Stimulated activated naive B cell treated with anti-CD40 and anti-IgM and Interleukin-4, amounts not matched to agents 10 μg/mL and 1 μg/mL and 100 μg/mL, for 72 hours (primary cell): ENCODE measurements at regions not wholly inside any gene's neighbourhood (a gene's known extent, or its start where the extent isn't known, plus 50 kb on each side); places are given as distances from the start of the nearest gene placed in this dataset.
A peak's percentile ranks its signal among the peaks of the same experiment; 100 is the strongest.

ENCODE experiments used
- ATAC-seq, 2 donors: fragments of 150-1000 bp; cut with Tn5 transposase; replicated peaks; 2 replicates each; pipeline ENCODE4 v1.10.0; 2021; ENCODE audit warnings: moderate library complexity in 1 of 2
- DNase-seq: peaks from one replicate; pipeline ENCODE4 v3.0.0; 2021
- H3K27ac Mint-ChIP-seq: one replicate; pipeline ENCODE4 v1.8.0; 2022; ENCODE audit warnings: mild to moderate bottlenecking, mixed read lengths
- H3K27me3 Mint-ChIP-seq, 2 donors: one replicate each; pipeline ENCODE4 v1.8.0; 2022; ENCODE audit warnings: mixed read lengths in 2 of 2
- H3K36me3 Mint-ChIP-seq, 2 donors: one replicate each; pipeline ENCODE4 v1.8.0; 2022; ENCODE audit warnings: mixed read lengths in 2 of 2, mild to moderate bottlenecking in 1 of 2
- H3K4me1 Mint-ChIP-seq, 2 donors: one replicate each; pipeline ENCODE4 v1.8.0; 2022; ENCODE audit warnings: mixed read lengths in 2 of 2, mild to moderate bottlenecking in 1 of 2
- H3K4me3 Mint-ChIP-seq, 2 donors: one replicate each; pipeline ENCODE4 v1.8.0; 2022; ENCODE audit warnings: mild to moderate bottlenecking in 2 of 2, mixed read lengths in 2 of 2, moderate library complexity in 1 of 2
- H3K9me3 Mint-ChIP-seq, 2 donors: one replicate each; pipeline ENCODE4 v1.8.0; 2022; ENCODE audit warnings: mixed read lengths in 2 of 2, mild to moderate bottlenecking in 1 of 2

GRCh38 chr5:158100373-158100888 is 241.5 kb upstream of the CLINT1 start:
- DNase-seq (no peak), ATAC-seq (peak; percentile 36 to 54)
- Mint-ChIP-seq H3K9me3 (no peaks in the 10 kb centered on the region), H3K4me1 (peaks cover 0 to 2% of the 10 kb centered on the region in 2 donors), H3K36me3 (no peaks in the 10 kb centered on the region), H3K27ac (no peak overlapping the region), H3K27me3 (no peaks in the 10 kb centered on the region), H3K4me3 (no peak overlapping the region)

DNA sequence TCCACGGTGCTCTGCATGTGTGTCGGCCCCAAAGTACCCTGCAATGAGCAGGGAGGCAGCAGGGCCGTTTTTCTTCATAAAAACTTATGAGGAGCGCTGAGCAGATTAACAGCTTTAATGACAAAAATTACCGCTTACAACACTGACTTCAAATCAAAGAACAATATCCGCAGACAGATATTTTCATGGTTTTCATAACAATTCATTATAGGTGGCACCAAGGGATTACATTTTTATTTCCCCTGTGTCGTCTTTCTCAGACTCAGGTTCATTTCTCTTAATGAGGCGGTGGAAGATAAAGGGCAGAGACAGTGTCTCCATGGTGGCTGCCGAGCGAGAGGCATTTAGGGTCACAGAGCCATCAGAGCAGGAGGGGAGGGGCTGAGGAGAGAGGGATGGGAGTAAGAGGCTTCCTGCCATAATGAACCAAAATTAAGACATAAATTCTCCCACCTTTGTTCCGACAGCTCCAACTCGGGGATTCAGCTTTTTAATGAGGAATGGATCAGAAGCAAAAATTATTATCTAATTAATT is 240.7 kb upstream of the CLINT1 start:
- Mint-ChIP-seq H3K9me3 (no peaks in the 10 kb centered on the region), H3K27me3 (no peaks in the 10 kb centered on the region), H3K4me3 (no peak overlapping the region), H3K27ac (no peak overlapping the region), H3K4me1 (peaks cover 0 to 2% of the 10 kb centered on the region in 2 donors), H3K36me3 (no peaks in the 10 kb centered on the region)
- DNase-seq (no peak), ATAC-seq (no peak)

DNA sequence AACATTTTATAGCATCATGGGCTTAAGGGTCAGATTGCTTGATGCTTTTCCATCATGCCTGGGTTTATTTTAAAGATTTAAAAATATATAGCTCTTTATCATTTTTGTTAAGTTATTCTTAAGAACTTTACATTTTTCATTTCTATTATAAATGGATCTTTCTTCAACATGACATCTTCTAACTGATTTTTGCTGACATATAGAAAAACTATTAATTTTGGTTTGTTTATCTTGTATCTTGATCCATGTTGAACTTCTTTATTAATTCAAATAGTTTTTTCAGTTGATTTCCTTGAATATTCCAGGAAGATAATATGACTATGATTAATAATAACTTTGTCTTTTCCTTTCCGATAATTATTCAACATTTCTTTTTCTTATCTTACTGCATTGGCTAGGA is 237.9 kb upstream of the CLINT1 start:
- H3K27me3 Mint-ChIP-seq = no peaks in the 10 kb centered on the region
- ATAC-seq (no peak), DNase-seq (no peak)
- H3K4me3 Mint-ChIP-seq = no peak overlapping the region
- no peaks in the 10 kb centered on the region for H3K36me3 Mint-ChIP-seq
- peaks cover 0 to 4% of the 10 kb centered on the region in 2 donors for H3K4me1 Mint-ChIP-seq
- H3K9me3 Mint-ChIP-seq = no peaks in the 10 kb centered on the region
- H3K27ac Mint-ChIP-seq = no peak overlapping the region

DNA sequence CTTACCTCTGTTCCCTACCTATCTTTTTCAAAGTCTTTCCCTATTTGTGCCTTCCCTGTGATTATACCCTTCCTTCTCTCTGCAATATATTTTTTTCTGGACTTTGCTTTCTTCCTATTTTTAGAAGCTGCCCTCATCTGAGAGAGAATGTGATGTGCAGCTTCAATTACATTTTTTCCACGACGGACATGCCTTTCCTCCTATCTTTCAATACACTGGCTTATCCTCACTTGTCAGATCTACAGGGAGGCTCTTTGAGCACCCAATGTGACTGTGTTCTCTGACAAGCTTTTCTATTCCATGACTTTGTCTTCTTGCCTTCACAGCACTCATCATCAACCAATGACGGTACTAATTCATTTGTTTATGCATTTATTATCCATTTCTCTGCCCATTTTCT is 227.9 kb upstream of the CLINT1 start:
- Mint-ChIP-seq H3K4me3 (no peak overlapping the region), H3K9me3 (no peaks in the 10 kb centered on the region), H3K36me3 (no peaks in the 10 kb centered on the region), H3K4me1 (no peaks in the 10 kb centered on the region), H3K27ac (no peak overlapping the region), H3K27me3 (no peaks in the 10 kb centered on the region)
- ATAC-seq (no peak), DNase-seq (no peak)

GRCh38 chr5:158084292-158084691 is 225.3 kb upstream of the CLINT1 start:
- Mint-ChIP-seq H3K9me3 (peaks cover 0 to 4% of the 10 kb centered on the region in 2 donors), H3K27ac (no peak overlapping the region), H3K4me3 (no peak overlapping the region), H3K36me3 (peaks cover 0 to 3% of the 10 kb centered on the region in 2 donors), H3K27me3 (no peaks in the 10 kb centered on the region), H3K4me1 (peaks cover 4% of the 10 kb centered on the region in 2 donors)
- ATAC-seq = no peak
- DNase-seq = no peak

- H3K36me3 Mint-ChIP-seq = peaks cover 0 to 3% of the 10 kb centered on the region in 2 donors
- H3K4me3 Mint-ChIP-seq = no peak overlapping the region
- no peaks in the 10 kb centered on the region for H3K27me3 Mint-ChIP-seq
- H3K27ac Mint-ChIP-seq = no peak overlapping the region
- H3K9me3 Mint-ChIP-seq = peaks cover 0 to 4% of the 10 kb centered on the region in 2 donors
- DNase-seq (no peak), ATAC-seq (no peak)
- H3K4me1 Mint-ChIP-seq = peaks cover 13 to 15% of the 10 kb centered on the region in 2 donors
Observed at GRCh38 chr5:158082696-158083287, 223.8 kb upstream of the CLINT1 start.

GRCh38 chr5:158080112-158080511 is 221.2 kb upstream of the CLINT1 start:
- H3K4me3 Mint-ChIP-seq = no peak overlapping the region
- DNase-seq (no peak), ATAC-seq (no peak)
- H3K27ac Mint-ChIP-seq = no peak overlapping the region
- H3K27me3 Mint-ChIP-seq = no peaks in the 10 kb centered on the region
- peaks cover 0 to 3% of the 10 kb centered on the region in 2 donors for H3K36me3 Mint-ChIP-seq
- H3K4me1 Mint-ChIP-seq = peaks cover 21 to 22% of the 10 kb centered on the region in 2 donors
- peaks cover 0 to 4% of the 10 kb centered on the region in 2 donors for H3K9me3 Mint-ChIP-seq

GRCh38 chr5:158079097-158079496 is 220.2 kb upstream of the CLINT1 start:
- DNase-seq = no peak
- peak overlapping the region in 1 of 2 donors; percentile 0 for H3K4me3 Mint-ChIP-seq
- ATAC-seq = peak; percentile 37 to 49
- H3K4me1 Mint-ChIP-seq = peaks cover 26% of the 10 kb centered on the region in 2 donors
- peak overlapping the region; percentile 53 for H3K27ac Mint-ChIP-seq
- peaks cover 0 to 4% of the 10 kb centered on the region in 2 donors for H3K9me3 Mint-ChIP-seq
- H3K27me3 Mint-ChIP-seq = no peaks in the 10 kb centered on the region
- peaks cover 0 to 3% of the 10 kb centered on the region in 2 donors for H3K36me3 Mint-ChIP-seq

DNA sequence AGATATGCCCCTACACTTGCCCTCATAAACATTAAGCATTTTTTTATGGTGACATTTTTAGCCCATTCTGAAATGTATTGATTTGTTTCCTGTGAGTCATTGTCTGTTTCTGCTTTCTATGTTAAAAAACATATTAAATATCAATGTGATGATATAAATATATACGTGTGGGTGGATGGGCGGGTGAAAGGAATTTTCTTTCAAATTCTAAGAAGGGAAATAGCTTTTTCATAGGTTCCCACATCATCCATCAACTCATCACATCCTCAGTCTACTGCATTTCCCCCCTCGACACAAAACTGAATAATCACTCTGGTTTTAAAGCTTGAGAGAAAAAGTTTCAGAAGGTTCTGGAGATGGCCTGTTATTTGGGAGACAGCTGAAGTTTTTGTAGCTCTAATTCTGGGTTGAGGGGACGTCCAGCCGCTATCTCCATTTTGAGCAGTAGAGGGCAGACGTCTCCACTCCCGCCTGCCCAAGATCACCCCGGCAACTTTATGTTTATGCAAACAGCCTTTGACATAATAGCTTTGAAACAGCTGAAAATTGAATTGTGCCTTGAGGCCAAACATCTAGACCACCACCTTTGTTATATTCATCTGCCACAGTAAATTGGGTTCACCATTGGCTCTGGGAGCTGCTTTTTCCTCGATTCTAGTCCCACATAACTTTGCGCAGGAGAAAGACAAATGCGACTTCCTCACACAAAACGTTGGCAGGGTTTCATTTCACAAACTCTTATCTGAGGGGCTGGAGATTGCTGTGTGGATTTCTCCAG is 216.2 kb upstream of the CLINT1 start:
- Mint-ChIP-seq H3K4me3 (peak overlapping the region; percentile 39 to 51), H3K27me3 (no peaks in the 10 kb centered on the region), H3K9me3 (peaks cover 0 to 4% of the 10 kb centered on the region in 2 donors), H3K4me1 (peaks cover 31 to 33% of the 10 kb centered on the region in 2 donors), H3K36me3 (peaks cover 0 to 3% of the 10 kb centered on the region in 2 donors), H3K27ac (peak overlapping the region; percentile 89)
- DNase-seq (peak; percentile 70), ATAC-seq (peak; percentile 84 to 87)

DNA sequence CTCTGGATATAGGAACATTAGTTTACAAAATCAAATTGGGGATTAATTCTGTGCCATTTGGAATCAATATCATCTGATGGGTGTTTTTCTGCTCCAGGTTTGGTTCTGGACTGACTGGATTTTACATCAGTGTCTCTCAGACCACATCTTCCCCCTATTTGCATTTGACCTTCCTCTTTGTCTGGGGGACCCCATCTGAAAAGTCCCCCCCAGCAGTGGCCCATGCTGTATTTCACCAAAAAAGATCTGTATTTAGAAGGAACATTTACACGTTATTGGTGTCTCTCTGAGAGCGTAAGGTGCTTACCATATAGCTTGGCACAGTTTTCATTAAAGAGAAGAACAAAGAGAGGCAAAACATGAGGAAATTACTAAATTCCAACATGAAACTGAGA is 215.6 kb upstream of the CLINT1 start:
- ATAC-seq (peak; percentile 54 to 71), DNase-seq (peak; percentile 15)
- Mint-ChIP-seq H3K27ac (peak overlapping the region; percentile 84), H3K27me3 (no peaks in the 10 kb centered on the region), H3K4me3 (no peak overlapping the region), H3K9me3 (peaks cover 0 to 2% of the 10 kb centered on the region in 2 donors), H3K4me1 (peaks cover 31 to 33% of the 10 kb centered on the region in 2 donors), H3K36me3 (peaks cover 0 to 2% of the 10 kb centered on the region in 2 donors)

- H3K36me3 Mint-ChIP-seq = no peaks in the 10 kb centered on the region
Observed at GRCh38 chr5:158070859-158071258, 211.9 kb upstream of the CLINT1 start.

GRCh38 chr5:158069838-158070237 is 210.9 kb upstream of the CLINT1 start:
- H3K4me1 Mint-ChIP-seq = peaks cover 10 to 11% of the 10 kb centered on the region in 2 donors
- no peaks in the 10 kb centered on the region for H3K36me3 Mint-ChIP-seq
- no peaks in the 10 kb centered on the region for H3K27me3 Mint-ChIP-seq

More at GRCh38 chr5:158070859-158071258, 211.9 kb upstream of the CLINT1 start:
- DNase-seq (no peak), ATAC-seq (no peak)
- no peaks in the 10 kb centered on the region for H3K9me3 Mint-ChIP-seq
- peaks cover 14 to 18% of the 10 kb centered on the region in 2 donors for H3K4me1 Mint-ChIP-seq
- no peaks in the 10 kb centered on the region for H3K27me3 Mint-ChIP-seq
- no peak overlapping the region for H3K27ac Mint-ChIP-seq
- no peak overlapping the region for H3K4me3 Mint-ChIP-seq

DNA sequence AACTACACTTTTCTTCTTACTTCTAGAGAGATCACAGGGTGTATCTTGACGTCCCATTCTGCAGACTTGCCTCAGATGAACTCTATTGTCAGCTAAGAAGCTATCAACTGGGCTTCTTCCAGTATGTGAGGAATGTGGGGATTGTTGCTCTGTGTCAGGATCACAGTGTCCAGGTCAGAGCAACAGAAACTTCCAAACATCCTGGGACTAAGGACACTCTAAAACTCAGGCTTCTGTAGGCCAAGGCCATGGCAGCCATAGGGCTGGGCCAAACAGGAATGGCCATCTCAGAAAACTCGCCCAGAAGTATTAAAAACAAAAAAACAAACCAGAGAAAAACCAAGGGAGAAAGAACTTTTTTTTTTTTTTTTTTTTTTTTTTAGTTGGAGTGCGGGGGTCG is 210.0 kb upstream of the CLINT1 start:
- ATAC-seq (no peak), DNase-seq (no peak)
- Mint-ChIP-seq H3K4me1 (peaks cover 6 to 7% of the 10 kb centered on the region in 2 donors), H3K27ac (no peak overlapping the region), H3K36me3 (no peaks in the 10 kb centered on the region), H3K27me3 (no peaks in the 10 kb centered on the region), H3K9me3 (no peaks in the 10 kb centered on the region), H3K4me3 (no peak overlapping the region)

More at GRCh38 chr5:158069838-158070237, 210.9 kb upstream of the CLINT1 start:
- DNase-seq (no peak), ATAC-seq (no peak)
- Mint-ChIP-seq H3K27ac (no peak overlapping the region), H3K9me3 (no peaks in the 10 kb centered on the region), H3K4me3 (no peak overlapping the region)

DNA sequence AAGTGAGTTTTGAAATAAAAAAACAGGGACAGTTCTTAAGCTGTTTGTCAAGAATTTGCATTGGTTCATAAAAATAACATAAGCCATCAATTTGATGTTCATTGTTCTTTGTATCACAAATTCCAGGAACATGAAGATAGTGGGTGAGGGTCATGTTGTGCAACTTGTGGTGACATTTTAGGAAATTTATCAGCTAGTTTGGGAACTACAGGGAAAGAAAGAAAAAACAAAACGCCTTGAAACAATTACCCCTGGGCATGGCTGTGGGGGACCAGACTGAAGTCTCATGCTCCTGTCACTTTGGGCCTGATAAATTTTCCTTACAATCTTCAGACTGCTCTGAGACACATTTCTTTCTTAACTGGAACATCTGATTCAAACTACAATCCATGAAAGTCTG is 207.1 kb upstream of the CLINT1 start:
- no peaks in the 10 kb centered on the region for H3K9me3 Mint-ChIP-seq
- H3K36me3 Mint-ChIP-seq = no peaks in the 10 kb centered on the region
- H3K4me1 Mint-ChIP-seq = peaks cover 0 to 3% of the 10 kb centered on the region in 2 donors
- no peak overlapping the region for H3K27ac Mint-ChIP-seq
- H3K4me3 Mint-ChIP-seq = no peak overlapping the region
- ATAC-seq (no peak), DNase-seq (no peak)
- peaks cover 0 to 4% of the 10 kb centered on the region in 2 donors for H3K27me3 Mint-ChIP-seq
